ENCODE measurements at regions not wholly inside any gene's neighbourhood (a gene's known extent, or its start where the extent isn't known, plus 50 kb on each side); places are given as distances from the start of the nearest gene placed in this dataset.

GRCh38 chr5:39494107-39494510 is 69.3 kb upstream of the DAB2 start:
- TF ChIP-seq, protein P1, sequence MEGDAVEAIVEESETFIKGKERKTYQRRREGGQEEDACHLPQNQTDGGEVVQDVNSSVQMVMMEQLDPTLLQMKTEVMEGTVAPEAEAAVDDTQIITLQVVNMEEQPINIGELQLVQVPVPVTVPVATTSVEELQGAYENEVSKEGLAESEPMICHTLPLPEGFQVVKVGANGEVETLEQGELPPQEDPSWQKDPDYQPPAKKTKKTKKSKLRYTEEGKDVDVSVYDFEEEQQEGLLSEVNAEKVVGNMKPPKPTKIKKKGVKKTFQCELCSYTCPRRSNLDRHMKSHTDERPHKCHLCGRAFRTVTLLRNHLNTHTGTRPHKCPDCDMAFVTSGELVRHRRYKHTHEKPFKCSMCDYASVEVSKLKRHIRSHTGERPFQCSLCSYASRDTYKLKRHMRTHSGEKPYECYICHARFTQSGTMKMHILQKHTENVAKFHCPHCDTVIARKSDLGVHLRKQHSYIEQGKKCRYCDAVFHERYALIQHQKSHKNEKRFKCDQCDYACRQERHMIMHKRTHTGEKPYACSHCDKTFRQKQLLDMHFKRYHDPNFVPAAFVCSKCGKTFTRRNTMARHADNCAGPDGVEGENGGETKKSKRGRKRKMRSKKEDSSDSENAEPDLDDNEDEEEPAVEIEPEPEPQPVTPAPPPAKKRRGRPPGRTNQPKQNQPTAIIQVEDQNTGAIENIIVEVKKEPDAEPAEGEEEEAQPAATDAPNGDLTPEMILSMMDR (conservative IDR thresholded peaks at IDR 0.05; ENCODE audit: low read length), result no peak
- no peak for TF ChIP-seq EZH2phosphoT487 (IDR thresholded peaks at IDR 0.05; ENCODE audit: borderline replicate concordance)

Data from Loucy (cell line).